PC-9 (cell line): ENCODE measurements at regions not wholly inside any gene's neighbourhood (a gene's known extent, or its start where the extent isn't known, plus 50 kb on each side); places are given as distances from the start of the nearest gene placed in this dataset.
"Not testable (repeated sequence)": the region's sequence is repeated elsewhere in the genome, so short reads cannot be mapped to it uniquely, and the experiment has no call there.

Source experiments
- BruUV-seq: library from RNA; stranded (reverse); fragments of 400-500 nt; replicated peaks from 2 replicates; lab custom pipeline; 2021; lab: Mats Ljungman, UMichigan
- CTCF ChIA-PET: fragments of 300-600 bp; sonication (Branson Sonifier 250); formaldehyde crosslinking; loops from one replicate; lab custom pipeline; 2022; ENCODE audit warnings: antibody characterized with exemption; lab: Charles Lee
- POLR2A ChIA-PET: fragments of 300-600 bp; sonication (Branson Sonifier 250); formaldehyde crosslinking; loops from one replicate; lab custom pipeline; 2022; ENCODE audit warnings: antibody characterized with exemption; ENCODE audit not compliant: unreplicated experiment; lab: Charles Lee
- DNase-seq, 2 experiments: peaks; one replicate each; pipeline versions ENCODE4 v3.0.0 to v3.0.0-alpha.2; 2015 to 2022; ENCODE audit warnings: mixed read lengths in 1 of 2
- H2AFZ ChIP-seq: fragments of 200-600 bp; sonication (generic); 2 replicates; pipeline ENCODE4 v1.8.1; 2017; ENCODE audit warnings: antibody characterized with exemption
- H3F3A ChIP-seq: fragments of 200-600 bp; sonication (generic); 2 replicates; pipeline ENCODE4 v1.8.1; 2017; ENCODE audit warnings: antibody characterized with exemption, mild to moderate bottlenecking, low read depth; ENCODE audit not compliant: insufficient read depth
- H3K27ac ChIP-seq: fragments of 200-600 bp; sonication (generic); 2 replicates; pipeline ENCODE4 v1.6.1; 2016; ENCODE audit warnings: mixed run types
- H3K27me3 ChIP-seq: fragments of 200-600 bp; sonication (generic); 2 replicates; pipeline ENCODE4 v1.6.1; 2016; ENCODE audit warnings: low read depth, mixed run types; ENCODE audit not compliant: insufficient read depth
- H3K36me3 ChIP-seq: fragments of 200-600 bp; sonication (generic); 2 replicates; pipeline ENCODE4 v1.6.1; 2016; ENCODE audit warnings: low read depth, mixed run types
- H3K4me1 ChIP-seq: fragments of 200-600 bp; sonication (generic); replicated peaks from 2 replicates; pipeline ENCODE4 v1.6.1; 2016; ENCODE audit warnings: mixed run types; ENCODE audit not compliant: insufficient read depth
- H3K4me2 ChIP-seq: fragments of 200-600 bp; sonication (generic); 2 replicates; pipeline ENCODE4 v1.6.1; 2017; ENCODE audit warnings: mixed run types
- H3K4me3 ChIP-seq: fragments of 200-600 bp; sonication (generic); 2 replicates; pipeline ENCODE4 v1.6.1; 2016; ENCODE audit warnings: mixed run types
- H3K79me2 ChIP-seq: fragments of 200-600 bp; sonication (generic); 2 replicates; pipeline ENCODE4 v1.6.1; 2017; ENCODE audit warnings: low read depth, mixed run types
- H3K9me2 ChIP-seq: fragments of 200-600 bp; sonication (generic); 2 replicates; pipeline ENCODE4 v1.8.1; 2017; ENCODE audit warnings: mild to moderate bottlenecking; ENCODE audit not compliant: insufficient read depth
- H3K9me3 ChIP-seq: fragments of 200-600 bp; sonication (generic); 2 replicates; pipeline ENCODE4 v1.8.1; 2016; ENCODE audit warnings: low read depth; ENCODE audit not compliant: insufficient read depth
- H4K20me1 ChIP-seq: fragments of 200-600 bp; sonication (generic); 2 replicates; pipeline ENCODE4 v1.8.1; 2017; ENCODE audit not compliant: insufficient read depth
- CTCF ChIP-seq: fragments of 200-600 bp; sonication (generic); conservative IDR thresholded peaks from 2 replicates; pipeline ENCODE4 v1.6.1; 2017; ENCODE audit warnings: mixed run types, antibody characterized with exemption, mild to moderate bottlenecking, moderate library complexity
- EZH2 ChIP-seq: fragments of 200-600 bp; sonication (generic); IDR thresholded peaks from 2 replicates; pipeline ENCODE4 v1.8.0; 2017; ENCODE audit warnings: antibody characterized with exemption, low read depth
- intact Hi-C: fragments of 100-400 bp; cut with micrococcal nuclease; formaldehyde crosslinking; loops from one replicate; pipeline ENCODE4 v1.10.0; 2022; ENCODE audit not compliant: unreplicated experiment

- Histone ChIP-seq H3K9me3 (no peaks in the 10 kb centered on the region), H4K20me1 (no peaks in the 10 kb centered on the region), H3K4me3 (no peak overlapping the region; the same call in 1 of the 2 replicates), H3K36me3 (no peaks in the 10 kb centered on the region), H3K4me1 (peaks cover 6% of the 10 kb centered on the region), H3F3A (no peaks in the 10 kb centered on the region), H3K4me2 (peak overlapping the region; percentile 46), H3K9me2 (no peaks in the 10 kb centered on the region), H2AFZ (peak overlapping the region; percentile 76), H3K27ac (no peak overlapping the region), H3K79me2 (no peaks in the 10 kb centered on the region), H3K27me3 (no peaks in the 10 kb centered on the region)
- ChIA-PET POLR2A (no interaction called here), CTCF (no interaction called here)
- intact Hi-C loops: no loop called here
- no peak for TF ChIP-seq CTCF
- no peak for TF ChIP-seq EZH2
- DNase-seq: peak in 1 of 2 experiments; percentile 48
- no TSS peak for BruUV-seq
These were observed 593.4 kb upstream of the RGMB start for GRCh38 chr5:98179791-98180755.

- TF ChIP-seq EZH2: no peak
- TF ChIP-seq CTCF: no peak
- CTCF ChIA-PET: no interaction called here
These were observed 587.3 kb upstream of the RGMB start for GRCh38 chr5:98186128-98186527.

GRCh38 chr5:98187945-98188344, 585.5 kb upstream of the RGMB start:
- Histone ChIP-seq H3K36me3 (no peaks in the 10 kb centered on the region), H3F3A (no peaks in the 10 kb centered on the region), H3K79me2 (no peaks in the 10 kb centered on the region), H3K27me3 (no peaks in the 10 kb centered on the region), H3K27ac (no peak overlapping the region), H2AFZ (0 out of 2 replicates have a peak overlapping the region, but pooled peaks have one; percentile 49), H3K4me2 (no peak overlapping the region), H3K9me3 (no peaks in the 10 kb centered on the region; the same call in 1 of the 2 replicates), H3K4me1 (no peaks in the 10 kb centered on the region), H3K9me2 (no peaks in the 10 kb centered on the region), H3K4me3 (no peak overlapping the region), H4K20me1 (no peaks in the 10 kb centered on the region)
- ChIA-PET POLR2A (no interaction called here), CTCF (no interaction called here)
- TF ChIP-seq CTCF (no peak), EZH2 (no peak)
- intact Hi-C loops: no loop called here
- BruUV-seq: no TSS peak
- no peak for DNase-seq

More at GRCh38 chr5:98186128-98186527, 587.3 kb upstream of the RGMB start:
- POLR2A ChIA-PET: no interaction called here
- no peaks in the 10 kb centered on the region for H4K20me1 ChIP-seq
- no peaks in the 10 kb centered on the region for H3K36me3 ChIP-seq
- H3K27ac ChIP-seq: no peak overlapping the region
- H3K4me2 ChIP-seq: no peak overlapping the region
- no peak for DNase-seq
- intact Hi-C loops: no loop called here
- no peaks in the 10 kb centered on the region; the same call in 1 of the 2 replicates for H3K9me3 ChIP-seq
- no peaks in the 10 kb centered on the region for H3K27me3 ChIP-seq
- no peak overlapping the region for H3K4me3 ChIP-seq
- BruUV-seq: no TSS peak
- no peak overlapping the region for H2AFZ ChIP-seq
- H3K4me1 ChIP-seq: no peaks in the 10 kb centered on the region
- no peaks in the 10 kb centered on the region for H3K79me2 ChIP-seq
- no peaks in the 10 kb centered on the region for H3K9me2 ChIP-seq
- no peaks in the 10 kb centered on the region for H3F3A ChIP-seq

GRCh38 chr5:98190344-98190743, 583.1 kb upstream of the RGMB start:
- H3K4me1 ChIP-seq: peaks cover 15% of the 10 kb centered on the region; the same call in 1 of the 2 replicates
- DNase-seq, H3K9me3 ChIP-seq, H3K4me2 ChIP-seq, H4K20me1 ChIP-seq, intact Hi-C loops, H3K4me3 ChIP-seq, BruUV-seq, H3K36me3 ChIP-seq, H3K27ac ChIP-seq, CTCF ChIA-PET, H3K9me2 ChIP-seq, H2AFZ ChIP-seq, H3K27me3 ChIP-seq, H3K79me2 ChIP-seq, H3F3A ChIP-seq, POLR2A ChIA-PET: not testable (repeated sequence)
